ENCODE measurements at regions not wholly inside any gene's neighbourhood (a gene's known extent, or its start where the extent isn't known, plus 50 kb on each side); places are given as distances from the start of the nearest gene placed in this dataset.

GRCh38 chr7:86212976-86213375, 430.7 kb upstream of the GRM3 start:
- Histone ChIP-seq H3K9me3 (no peaks in the 10 kb centered on the region), H3K4me1 (no peaks in the 10 kb centered on the region), H3K4me3 (no peak overlapping the region), H3K27ac (no peak overlapping the region), H3K36me3 (ENCODE audit: insufficient read depth in 1 of 2, low read depth in 1 of 2) (no peaks in the 10 kb centered on the region), H3K27me3 (ENCODE audit: insufficient read depth in 3 of 3, low read length in 2 of 3) (no peaks in the 10 kb centered on the region)
- no peak for ATAC-seq
- 58 to 74% (median 60%) methylated on average over 2 of the region's 2 CpGs for WGBS, 3 donors
- intact Hi-C loops (cut with DNase I): no loop called here
- no peak for TF ChIP-seq CTCF (IDR thresholded peaks at IDR 0.05)
- no peak for DNase-seq

DNA sequence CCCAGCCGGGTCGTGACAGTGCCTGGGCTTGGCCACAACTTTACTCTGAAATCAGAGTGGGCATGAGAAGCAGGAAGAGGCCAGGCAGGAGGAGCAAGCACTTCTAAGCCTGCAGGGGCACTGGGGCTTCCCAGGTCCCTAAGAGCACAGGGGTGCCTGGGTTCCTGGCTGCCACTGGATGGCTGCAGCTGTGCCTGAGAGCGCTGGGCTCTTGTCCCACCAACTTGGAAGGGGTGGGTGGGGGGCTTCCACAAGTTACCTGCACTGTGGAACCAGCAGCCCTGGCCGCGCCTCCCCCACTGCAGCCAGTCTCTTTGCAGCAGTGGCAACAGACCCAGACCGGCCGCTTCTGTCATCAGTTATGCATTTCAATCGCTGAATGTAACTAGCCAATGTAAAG, 434.7 kb upstream of the GRM3 start:
- Histone ChIP-seq H3K27me3 (ENCODE audit: insufficient read depth in 3 of 3, low read length in 2 of 3) (no peaks in the 10 kb centered on the region), H3K4me3 (no peak overlapping the region), H3K36me3 (ENCODE audit: insufficient read depth in 1 of 2, low read depth in 1 of 2) (no peaks in the 10 kb centered on the region), H3K27ac (no peak overlapping the region), H3K9me3 (no peaks in the 10 kb centered on the region), H3K4me1 (no peaks in the 10 kb centered on the region)
- intact Hi-C loops (cut with DNase I): no loop called here
- DNase-seq: no peak
- ATAC-seq: no peak
- WGBS, 3 donors: 70 to 89% (median 88%) methylated on average over 8 of the region's 8 CpGs
- TF ChIP-seq CTCF (IDR thresholded peaks at IDR 0.05): no peak

DNA sequence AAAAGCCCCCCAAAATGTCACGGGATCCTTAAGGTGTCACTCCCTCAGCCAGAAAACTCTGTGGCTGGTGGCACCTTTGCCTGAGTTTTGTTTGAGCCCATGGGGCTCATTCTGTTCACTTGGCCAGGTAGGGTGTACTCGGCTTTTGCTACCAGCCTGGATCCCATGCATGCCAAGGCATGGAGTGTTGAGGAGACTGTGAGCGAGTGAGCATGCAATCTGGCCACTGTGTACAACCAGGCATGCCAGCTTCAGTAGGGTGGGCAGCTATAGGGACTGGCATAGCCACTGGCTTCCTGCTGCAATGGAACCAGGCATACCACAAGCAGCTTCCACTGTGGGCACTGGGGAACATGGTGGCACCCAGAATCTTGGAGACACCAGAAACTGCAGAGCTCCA, 436.0 kb upstream of the GRM3 start:
- ATAC-seq (no peak), DNase-seq (no peak)
- Histone ChIP-seq H3K4me3 (no peak overlapping the region), H3K9me3 (no peaks in the 10 kb centered on the region), H3K27me3 (ENCODE audit: insufficient read depth in 3 of 3, low read length in 2 of 3) (no peaks in the 10 kb centered on the region), H3K4me1 (no peaks in the 10 kb centered on the region), H3K36me3 (ENCODE audit: insufficient read depth in 1 of 2, low read depth in 1 of 2) (no peaks in the 10 kb centered on the region), H3K27ac (no peak overlapping the region)
- WGBS, 3 donors: 85 to 90% (median 86%) methylated on average over 3 of the region's 3 CpGs
- TF ChIP-seq CTCF (IDR thresholded peaks at IDR 0.05): no peak
- intact Hi-C loops (cut with DNase I): no loop called here

- no peaks in the 10 kb centered on the region for H3K36me3 ChIP-seq (ENCODE audit: insufficient read depth in 1 of 2, low read depth in 1 of 2)
- H3K27ac ChIP-seq: no peak overlapping the region
- no peaks in the 10 kb centered on the region for H3K9me3 ChIP-seq
- H3K4me1 ChIP-seq: no peaks in the 10 kb centered on the region
- no peaks in the 10 kb centered on the region for H3K27me3 ChIP-seq (ENCODE audit: insufficient read depth in 3 of 3, low read length in 2 of 3)
- DNase-seq (no peak), ATAC-seq (no peak)
- WGBS, 3 donors: 41 to 52% (median 42%) methylated on average over 3 of the region's 3 CpGs
- intact Hi-C loops (cut with DNase I): no loop called here
- no peak overlapping the region for H3K4me3 ChIP-seq
- TF ChIP-seq CTCF (IDR thresholded peaks at IDR 0.05): no peak
Observed at GRCh38 chr7:86202833-86203232, 440.9 kb upstream of the GRM3 start.

GRCh38 chr7:86201767-86202166, 441.9 kb upstream of the GRM3 start:
- Histone ChIP-seq H3K36me3 (ENCODE audit: insufficient read depth in 1 of 2, low read depth in 1 of 2) (no peaks in the 10 kb centered on the region), H3K4me1 (no peaks in the 10 kb centered on the region), H3K27ac (no peak overlapping the region), H3K4me3 (no peak overlapping the region), H3K27me3 (ENCODE audit: insufficient read depth in 3 of 3, low read length in 2 of 3) (no peaks in the 10 kb centered on the region), H3K9me3 (no peaks in the 10 kb centered on the region)
- intact Hi-C loops (cut with DNase I): no loop called here
- WGBS, 3 donors: 79 to 93% (median 90%) methylated on average over 5 of the region's 5 CpGs
- ATAC-seq (no peak), DNase-seq (no peak)
- no peak for TF ChIP-seq CTCF (IDR thresholded peaks at IDR 0.05)

Measured in psoas muscle (tissue), 7 donors.